Stimulated activated CD4-positive, alpha-beta T cell treated with anti-CD3 and anti-CD28 coated beads, Interleukin-1b, Interleukin-23, amount 100 ng/mL, for 24 hours (primary cell): ENCODE measurements at regions not wholly inside any gene's neighbourhood (a gene's known extent, or its start where the extent isn't known, plus 50 kb on each side); places are given as distances from the start of the nearest gene placed in this dataset.
"Not testable (repeated sequence)": the region's sequence is repeated elsewhere in the genome, so short reads cannot be mapped to it uniquely, and the experiment has no call there.

ENCODE experiments used
- DNase-seq, 4 experiments: peaks; one replicate each; pipeline ENCODE4 v3.0.0-alpha.2; 2020; ENCODE audit warnings: low read depth in 4 of 4, low spot score in 1 of 4

- no peak for DNase-seq
Measured at GRCh38 chr17:33873201-33873617, 381.9 kb upstream of the CCL2 start.

- DNase-seq, result no peak
Measured at GRCh38 chr17:33874617-33875060, 380.4 kb upstream of the CCL2 start.

- DNase-seq, result no peak
Measured at GRCh38 chr17:33875973-33876372, 379.1 kb upstream of the CCL2 start.

GRCh38 chr17:33882273-33882672 is 372.8 kb upstream of the CCL2 start:
- not testable (repeated sequence) for DNase-seq

GRCh38 chr17:33882677-33883076 is 372.4 kb upstream of the CCL2 start:
- not testable (repeated sequence) for DNase-seq

GRCh38 chr17:33888455-33888854 is 366.6 kb upstream of the CCL2 start:
- DNase-seq, result no peak

GRCh38 chr17:33889040-33889439 is 366.0 kb upstream of the CCL2 start:
- no peak for DNase-seq

GRCh38 chr17:33889766-33890165 is 365.3 kb upstream of the CCL2 start:
- DNase-seq, result no peak

- no peak for DNase-seq
Measured at GRCh38 chr17:33892717-33893591, 362.1 kb upstream of the CCL2 start.

GRCh38 chr17:33895491-33895890 is 359.6 kb upstream of the CCL2 start:
- no peak for DNase-seq

- DNase-seq, result no peak
Measured at GRCh38 chr17:33896263-33896662, 358.8 kb upstream of the CCL2 start.

- no peak for DNase-seq
Measured at GRCh38 chr17:33901085-33901484, 354.0 kb upstream of the CCL2 start.

- DNase-seq, result no peak
Measured at GRCh38 chr17:33902901-33903449, 352.1 kb upstream of the CCL2 start.

GRCh38 chr17:33904476-33904875 is 350.6 kb upstream of the CCL2 start:
- no peak for DNase-seq

GRCh38 chr17:33905338-33905800 is 349.7 kb upstream of the CCL2 start:
- DNase-seq, result no peak

- DNase-seq, result no peak
Measured at GRCh38 chr17:33908363-33909064, 346.6 kb upstream of the CCL2 start.

- no peak for DNase-seq
Measured at GRCh38 chr17:33910200-33910857, 344.8 kb upstream of the CCL2 start.

GRCh38 chr17:33914125-33914524 is 341.0 kb upstream of the CCL2 start:
- DNase-seq, result no peak

GRCh38 chr17:33922971-33923370 is 332.1 kb upstream of the CCL2 start:
- no peak for DNase-seq

GRCh38 chr17:33924104-33924503 is 331.0 kb upstream of the CCL2 start:
- no peak for DNase-seq

- no peak for DNase-seq
Measured at GRCh38 chr17:33925649-33926048, 329.4 kb upstream of the CCL2 start.
